Heart left ventricle (tissue), 13 donors: ENCODE measurements at regions not wholly inside any gene's neighbourhood (a gene's known extent, or its start where the extent isn't known, plus 50 kb on each side); places are given as distances from the start of the nearest gene placed in this dataset.
A peak's percentile ranks its signal among the peaks of the same experiment; 100 is the strongest.

ENCODE experiments used
- POLR2A ChIP-seq, 2 donors: fragments of 450-650 bp; IDR thresholded peaks; one replicate each; pipeline ENCODE4 v1.6.1; 2017; ENCODE audit warnings: antibody characterized with exemption in 2 of 2, mild to moderate bottlenecking in 2 of 2, moderate library complexity in 2 of 2
- TF ChIP-seq, protein P1 (sequence below), 12 donors: fragments of 200-600 bp; sonication (generic) in 4 of 12; IDR thresholded peaks; one replicate each; pipeline versions ENCODE4 v1.5.0 to v1.8.0; 2018 to 2022; ENCODE audit warnings: antibody characterized with exemption in 12 of 12, mild to moderate bottlenecking in 5 of 12
- donor health status: ischemic (EF 13 %, LVEDD 7.1; RV severe dilation, severe dysfunction).
- donor health status: DM: no; HTN: yes; CAD: no.
- donor health status: DM: no; HTN: no; CAD: no.
- donor health status: ischemic (EF 25% LVEDD 6.9; RV normal size, moderate dysfunction).
- donor health status: ischemic (EF 25% LVEDD 5.7; RV mildly dilated, moderate dysfunction).
- donor health status: ischemic (EF 35%, LVEDD 5.7; RV mildly dilated, moderate dysfunction).
- donor health status: nonischemic (EF 11% LVEDD 7.7; RV severe dilation, severe dysfunction).
- donor health status: DM: yes; HTN: yes; CAD: no.
- donor health status: PGD.
- donor health status: ischemic (EF 29% LVEDD 5.4; RV normal size, mild dysfunction).
- donor health status: nonischemic (EF 23%, LVEDD 6.1; RV moderate dilation, normal function).

DNA sequence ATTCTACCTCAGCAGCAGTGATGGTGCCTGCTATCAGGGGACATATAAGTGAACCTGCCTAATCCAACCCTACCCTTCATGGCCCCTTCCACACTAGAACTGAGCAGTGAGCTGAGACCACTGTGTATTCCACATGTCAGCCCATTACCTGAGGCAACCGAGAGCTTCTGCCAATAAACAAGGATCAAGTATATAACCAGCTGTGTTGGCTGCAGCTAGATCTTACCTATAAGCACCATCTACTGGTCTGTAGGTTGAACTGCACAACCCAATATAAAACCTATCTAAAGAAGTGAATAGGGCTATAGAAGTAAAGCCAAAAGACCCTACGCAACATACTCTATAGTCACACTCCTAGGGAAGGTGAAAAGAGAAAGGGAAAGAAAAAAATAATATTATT, 376.9 kb downstream of the HHIPL2 start:
- TF ChIP-seq, protein P1, sequence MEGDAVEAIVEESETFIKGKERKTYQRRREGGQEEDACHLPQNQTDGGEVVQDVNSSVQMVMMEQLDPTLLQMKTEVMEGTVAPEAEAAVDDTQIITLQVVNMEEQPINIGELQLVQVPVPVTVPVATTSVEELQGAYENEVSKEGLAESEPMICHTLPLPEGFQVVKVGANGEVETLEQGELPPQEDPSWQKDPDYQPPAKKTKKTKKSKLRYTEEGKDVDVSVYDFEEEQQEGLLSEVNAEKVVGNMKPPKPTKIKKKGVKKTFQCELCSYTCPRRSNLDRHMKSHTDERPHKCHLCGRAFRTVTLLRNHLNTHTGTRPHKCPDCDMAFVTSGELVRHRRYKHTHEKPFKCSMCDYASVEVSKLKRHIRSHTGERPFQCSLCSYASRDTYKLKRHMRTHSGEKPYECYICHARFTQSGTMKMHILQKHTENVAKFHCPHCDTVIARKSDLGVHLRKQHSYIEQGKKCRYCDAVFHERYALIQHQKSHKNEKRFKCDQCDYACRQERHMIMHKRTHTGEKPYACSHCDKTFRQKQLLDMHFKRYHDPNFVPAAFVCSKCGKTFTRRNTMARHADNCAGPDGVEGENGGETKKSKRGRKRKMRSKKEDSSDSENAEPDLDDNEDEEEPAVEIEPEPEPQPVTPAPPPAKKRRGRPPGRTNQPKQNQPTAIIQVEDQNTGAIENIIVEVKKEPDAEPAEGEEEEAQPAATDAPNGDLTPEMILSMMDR (IDR thresholded peaks at IDR 0.05): peak; percentile 29 to 58 (median 41)
- no peak for TF ChIP-seq POLR2A (IDR thresholded peaks at IDR 0.05)
